ENCODE measurements at regions not wholly inside any gene's neighbourhood (a gene's known extent, or its start where the extent isn't known, plus 50 kb on each side); places are given as distances from the start of the nearest gene placed in this dataset.

GRCh38 chrX:107561468-107562215, 66.7 kb upstream of the PRPS1 start:
- H3K27me3 Mint-ChIP-seq (ENCODE audit: low read depth), result no peaks in the 10 kb centered on the region
- peak overlapping the region; percentile 10; the same call in 1 of the 2 replicates for H3K4me3 Mint-ChIP-seq
- TF ChIP-seq USF1 (CRISPR knock-in tag; IDR thresholded peaks at IDR 0.05), result no peak
- TF ChIP-seq E2F4 (CRISPR knock-in tag; IDR thresholded peaks at IDR 0.05; ENCODE audit: borderline replicate concordance, low read depth), result no peak
- no peak for TF ChIP-seq ZNF121 (CRISPR knock-in tag; IDR thresholded peaks at IDR 0.05)
- no peak for TF ChIP-seq AR (CRISPR knock-in tag; IDR thresholded peaks at IDR 0.05)
- TF ChIP-seq SOX15 (CRISPR knock-in tag; IDR thresholded peaks at IDR 0.05), result no peak
- TF ChIP-seq ZNF317 (CRISPR knock-in tag; IDR thresholded peaks at IDR 0.05; ENCODE audit: borderline replicate concordance, low read depth), result no peak
- no peak for TF ChIP-seq CREM (CRISPR knock-in tag; IDR thresholded peaks at IDR 0.05)
- no peak for TF ChIP-seq ATF2 (CRISPR knock-in tag; IDR thresholded peaks at IDR 0.05; ENCODE audit: borderline replicate concordance, low read depth)
- no peak for TF ChIP-seq USF2 (CRISPR knock-in tag; IDR thresholded peaks at IDR 0.05)
- TF ChIP-seq CTCF (IDR thresholded peaks at IDR 0.05), result no peak
- no peak for TF ChIP-seq ATF1 (CRISPR knock-in tag; IDR thresholded peaks at IDR 0.05)
- no peak for TF ChIP-seq FOXP4 (CRISPR knock-in tag; IDR thresholded peaks at IDR 0.05)
- H3K9me3 Mint-ChIP-seq, result no peaks in the 10 kb centered on the region
- H3K36me3 Mint-ChIP-seq, result no peaks in the 10 kb centered on the region
- H3K4me1 Mint-ChIP-seq, result peaks cover 69% of the 10 kb centered on the region
- ChIA-PET POLR2A (interaction anchor here (1.0 kb wide), 1 partner anchor 66 kb away, joined by 5 read pairs; the partner anchor contains the start of gene PRPS1), CTCF (interaction anchor here (0.9 to 1.3 kb wide), 2 partner anchors 19 to 23 kb away, joined by 3 to 4 read pairs; no protein-coding TSS in a partner anchor)
- H3K27ac Mint-ChIP-seq, result peak overlapping the region; percentile 99
- DNase-seq (ENCODE audit: low spot score) (peak; percentile 28), ATAC-seq (peak; percentile 66)

All from WTC11 (cell line).